H1 (cell line): ENCODE measurements at regions not wholly inside any gene's neighbourhood (a gene's known extent, or its start where the extent isn't known, plus 50 kb on each side); places are given as distances from the start of the nearest gene placed in this dataset.

Experiments used
- CHD1 ChIP-seq: IDR thresholded peaks from 2 replicates; pipeline ENCODE4 v1.6.1; 2012; ENCODE audit warnings: low read depth, low read length, improper control_type of control experiment
- CHD7 ChIP-seq: fragments of 300-600 bp; sonication (generic); IDR thresholded peaks from 2 replicates; pipeline ENCODE4 v1.7.1; 2012; ENCODE audit warnings: low read length, moderate library complexity, mild to moderate bottlenecking, inconsistent platforms; ENCODE audit not compliant: insufficient replicate concordance
- CREB1 ChIP-seq: IDR thresholded peaks from 2 replicates; pipeline ENCODE4 v1.6.1; 2012; ENCODE audit warnings: inconsistent platforms
- EP300 ChIP-seq, 2 experiments: IDR thresholded peaks; 1 replicate in 1 of 2; 2 replicates in 1 of 2; pipeline ENCODE4 v1.6.1; 2011 to 2012; ENCODE audit warnings: low read depth in 2 of 2, low read length in 2 of 2, mild to moderate bottlenecking in 2 of 2, borderline replicate concordance in 1 of 2, inconsistent platforms in 1 of 2, moderate library complexity in 1 of 2
- EZH2 ChIP-seq: fragments of 200-600 bp; sonication (generic); IDR thresholded peaks from 2 replicates; pipeline ENCODE4 v1.7.1; 2012; ENCODE audit warnings: low read depth, mild to moderate bottlenecking, moderate library complexity, low read length, inconsistent platforms; ENCODE audit not compliant: severe bottlenecking
- GTF2F1 ChIP-seq: IDR thresholded peaks from 2 replicates; pipeline ENCODE4 v1.6.1; 2012; ENCODE audit warnings: low read depth, low read length, improper control_type of control experiment, borderline replicate concordance
- POLR2A ChIP-seq, 2 experiments: IDR thresholded peaks; 1 replicate in 1 of 2; 2 replicates in 1 of 2; pipeline ENCODE4 v1.6.1; 2011; ENCODE audit warnings: low read depth in 2 of 2, low read length in 2 of 2, mild to moderate bottlenecking in 2 of 2; ENCODE audit errors: control extremely low read depth in 1 of 2
- RXRA ChIP-seq: IDR thresholded peaks from 2 replicates; pipeline ENCODE4 v1.6.1; 2011; ENCODE audit warnings: low read depth, mild to moderate bottlenecking, low read length, moderate library complexity; ENCODE audit not compliant: insufficient read depth
- TAF1 ChIP-seq: IDR thresholded peaks from 2 replicates; pipeline ENCODE4 v1.6.1; 2011; ENCODE audit warnings: mild to moderate bottlenecking, low read depth, low read length
- TEAD4 ChIP-seq: IDR thresholded peaks from 2 replicates; pipeline ENCODE4 v1.6.1; 2012; ENCODE audit warnings: low read depth, low read length, inconsistent platforms, mixed read lengths
- ZNF274 ChIP-seq: IDR thresholded peaks from 2 replicates; pipeline ENCODE4 v1.7.0; 2012; ENCODE audit warnings: low read length, borderline replicate concordance; ENCODE audit errors: extremely low read depth
- TF ChIP-seq, protein P1 (sequence below): IDR thresholded peaks from 2 replicates; pipeline ENCODE4 v1.6.1; 2012; ENCODE audit warnings: inconsistent platforms
- TF ChIP-seq, protein P2 (sequence below), 3 experiments: IDR thresholded peaks; 1 replicate in 2 of 3; 2 replicates in 1 of 3; pipeline versions ENCODE4 v1.5.1 to v1.6.1; 2011; ENCODE audit warnings: low read length in 3 of 3, mild to moderate bottlenecking in 3 of 3, inconsistent platforms in 2 of 3, low read depth in 1 of 3, moderate library complexity in 1 of 3; ENCODE audit not compliant: insufficient read depth in 1 of 3; ENCODE audit errors: control extremely low read depth in 1 of 3

GRCh38 chr4:23533859-23534258 is 356.0 kb downstream of the PPARGC1A start:
- TF ChIP-seq GTF2F1 = no peak
- no peak for TF ChIP-seq EP300 (IDR thresholded peaks at IDR 0.05; ENCODE audit: borderline replicate concordance in 1 of 2, low read depth in 2 of 2, low read length in 2 of 2)
- TF ChIP-seq, protein P1, sequence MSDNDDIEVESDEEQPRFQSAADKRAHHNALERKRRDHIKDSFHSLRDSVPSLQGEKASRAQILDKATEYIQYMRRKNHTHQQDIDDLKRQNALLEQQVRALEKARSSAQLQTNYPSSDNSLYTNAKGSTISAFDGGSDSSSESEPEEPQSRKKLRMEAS = no peak
- no peak for TF ChIP-seq TEAD4
- TF ChIP-seq, protein P2, sequence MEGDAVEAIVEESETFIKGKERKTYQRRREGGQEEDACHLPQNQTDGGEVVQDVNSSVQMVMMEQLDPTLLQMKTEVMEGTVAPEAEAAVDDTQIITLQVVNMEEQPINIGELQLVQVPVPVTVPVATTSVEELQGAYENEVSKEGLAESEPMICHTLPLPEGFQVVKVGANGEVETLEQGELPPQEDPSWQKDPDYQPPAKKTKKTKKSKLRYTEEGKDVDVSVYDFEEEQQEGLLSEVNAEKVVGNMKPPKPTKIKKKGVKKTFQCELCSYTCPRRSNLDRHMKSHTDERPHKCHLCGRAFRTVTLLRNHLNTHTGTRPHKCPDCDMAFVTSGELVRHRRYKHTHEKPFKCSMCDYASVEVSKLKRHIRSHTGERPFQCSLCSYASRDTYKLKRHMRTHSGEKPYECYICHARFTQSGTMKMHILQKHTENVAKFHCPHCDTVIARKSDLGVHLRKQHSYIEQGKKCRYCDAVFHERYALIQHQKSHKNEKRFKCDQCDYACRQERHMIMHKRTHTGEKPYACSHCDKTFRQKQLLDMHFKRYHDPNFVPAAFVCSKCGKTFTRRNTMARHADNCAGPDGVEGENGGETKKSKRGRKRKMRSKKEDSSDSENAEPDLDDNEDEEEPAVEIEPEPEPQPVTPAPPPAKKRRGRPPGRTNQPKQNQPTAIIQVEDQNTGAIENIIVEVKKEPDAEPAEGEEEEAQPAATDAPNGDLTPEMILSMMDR (IDR thresholded peaks at IDR 0.05; ENCODE audit: control extremely low read depth in 1 of 3, insufficient read depth in 1 of 3, low read depth in 1 of 3, low read length in 3 of 3) = no peak
- no peak for TF ChIP-seq CHD7
- TF ChIP-seq TAF1 = no peak
- no peak for TF ChIP-seq CREB1
- no peak for TF ChIP-seq RXRA
- TF ChIP-seq EZH2 = no peak
- no peak for TF ChIP-seq ZNF274
- TF ChIP-seq POLR2A (IDR thresholded peaks at IDR 0.05; ENCODE audit: control extremely low read depth in 1 of 2, low read depth in 2 of 2, low read length in 2 of 2) = no peak
- TF ChIP-seq CHD1 = no peak
